Type B pancreatic cell (in vitro differentiated cells): ENCODE measurements at regions not wholly inside any gene's neighbourhood (a gene's known extent, or its start where the extent isn't known, plus 50 kb on each side); places are given as distances from the start of the nearest gene placed in this dataset.

Source experiments
- DNase-seq: peaks from one replicate; pipeline ENCODE4 v3.0.0; 2021; ENCODE audit warnings: mixed read lengths; ENCODE audit not compliant: unreplicated experiment; ENCODE audit errors: extremely low spot score
- H3K27ac Mint-ChIP-seq: 2 replicates; pipeline ENCODE4 v1.8.0; 2021; ENCODE audit warnings: mild to moderate bottlenecking, mixed read lengths
- H3K27me3 Mint-ChIP-seq: 2 replicates; pipeline ENCODE4 v1.8.0; 2021; ENCODE audit warnings: mixed read lengths
- H3K36me3 Mint-ChIP-seq: 2 replicates; pipeline ENCODE4 v1.8.0; 2021; ENCODE audit warnings: mixed read lengths
- H3K4me1 Mint-ChIP-seq: one replicate; pipeline ENCODE4 v1.8.0; 2021; ENCODE audit warnings: mixed read lengths; ENCODE audit not compliant: unreplicated experiment
- H3K4me3 Mint-ChIP-seq: 2 replicates; pipeline ENCODE4 v1.8.0; 2021; ENCODE audit warnings: mild to moderate bottlenecking, mixed read lengths
- H3K9me3 Mint-ChIP-seq: 2 replicates; pipeline ENCODE4 v1.8.0; 2021; ENCODE audit warnings: mixed read lengths
- CTCF ChIP-seq: fragments of 200-600 bp; sonication (generic); conservative IDR thresholded peaks from 2 replicates; pipeline ENCODE4 v1.5.0; 2021; ENCODE audit warnings: antibody characterized with exemption, mild to moderate bottlenecking

DNA sequence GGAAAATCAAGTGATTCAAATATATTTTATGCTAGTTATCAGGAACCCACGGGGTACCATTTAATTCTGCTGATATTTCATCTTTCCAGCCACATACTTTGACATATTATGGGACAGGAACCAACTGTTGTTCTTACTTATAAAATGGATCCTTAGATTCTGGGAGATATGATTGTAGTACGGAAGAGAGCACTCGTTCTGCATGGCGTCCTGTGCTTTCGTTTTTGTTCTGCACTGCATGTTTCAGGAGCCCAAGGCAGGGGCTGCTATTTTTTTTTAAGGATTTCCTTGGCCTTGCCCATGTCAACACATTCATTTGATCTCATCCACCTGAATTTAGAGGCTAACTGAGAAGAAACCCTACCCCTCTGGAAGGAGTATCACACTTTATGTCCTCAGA lies 245.5 kb upstream of the TLL1 start:
- DNase-seq = no peak
- no peak for TF ChIP-seq CTCF
- no peaks in the 10 kb centered on the region for H3K9me3 Mint-ChIP-seq
- H3K27ac Mint-ChIP-seq = no peak overlapping the region
- H3K4me3 Mint-ChIP-seq = no peak overlapping the region
- H3K36me3 Mint-ChIP-seq = no peaks in the 10 kb centered on the region
- peaks cover 3% of the 10 kb centered on the region for H3K27me3 Mint-ChIP-seq
- no peaks in the 10 kb centered on the region for H3K4me1 Mint-ChIP-seq

- Mint-ChIP-seq H3K36me3 (no peaks in the 10 kb centered on the region), H3K9me3 (no peaks in the 10 kb centered on the region), H3K4me3 (no peak overlapping the region), H3K4me1 (no peaks in the 10 kb centered on the region), H3K27me3 (peaks cover 3% of the 10 kb centered on the region), H3K27ac (no peak overlapping the region)
- TF ChIP-seq CTCF = no peak
- DNase-seq = no peak
These were observed 244.5 kb upstream of the TLL1 start for GRCh38 chr4:165628572-165628971.

- no peaks in the 10 kb centered on the region for H3K9me3 Mint-ChIP-seq
- DNase-seq = no peak
- H3K4me3 Mint-ChIP-seq = no peak overlapping the region
- peaks cover 3% of the 10 kb centered on the region for H3K27me3 Mint-ChIP-seq
- H3K27ac Mint-ChIP-seq = no peak overlapping the region
- H3K4me1 Mint-ChIP-seq = no peaks in the 10 kb centered on the region
- H3K36me3 Mint-ChIP-seq = no peaks in the 10 kb centered on the region
- no peak for TF ChIP-seq CTCF
These were observed 242.4 kb upstream of the TLL1 start for GRCh38 chr4:165630671-165631070.

GRCh38 chr4:165631208-165631894 lies 241.7 kb upstream of the TLL1 start:
- H3K9me3 Mint-ChIP-seq = no peaks in the 10 kb centered on the region
- H3K36me3 Mint-ChIP-seq = no peaks in the 10 kb centered on the region
- no peak for TF ChIP-seq CTCF
- H3K4me1 Mint-ChIP-seq = no peaks in the 10 kb centered on the region
- no peak for DNase-seq
- H3K4me3 Mint-ChIP-seq = no peak overlapping the region
- H3K27me3 Mint-ChIP-seq = peaks cover 2% of the 10 kb centered on the region
- no peak overlapping the region for H3K27ac Mint-ChIP-seq

DNA sequence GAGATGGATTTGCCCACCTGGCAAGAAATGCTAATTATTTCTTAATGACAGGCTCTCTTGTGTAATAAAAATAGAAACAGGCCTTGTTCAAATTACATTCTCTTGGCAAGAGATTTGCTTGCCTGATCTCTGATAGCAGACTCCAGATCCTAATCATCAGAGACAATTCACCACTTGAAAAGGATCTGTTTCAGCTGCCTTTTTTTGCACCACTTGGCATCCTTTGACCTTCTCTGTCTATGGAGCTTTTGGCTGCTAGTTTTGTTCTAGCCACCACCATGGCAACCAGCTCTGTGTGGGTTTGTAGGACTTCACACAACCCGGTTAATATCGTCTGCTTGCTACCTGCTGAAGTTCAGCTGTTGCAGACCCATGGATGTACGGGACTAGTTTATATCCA lies 241.1 kb upstream of the TLL1 start:
- H3K4me1 Mint-ChIP-seq = no peaks in the 10 kb centered on the region
- DNase-seq = no peak
- H3K9me3 Mint-ChIP-seq = no peaks in the 10 kb centered on the region
- H3K27me3 Mint-ChIP-seq = no peaks in the 10 kb centered on the region
- H3K36me3 Mint-ChIP-seq = no peaks in the 10 kb centered on the region
- TF ChIP-seq CTCF = no peak
- H3K27ac Mint-ChIP-seq = no peak overlapping the region
- no peak overlapping the region for H3K4me3 Mint-ChIP-seq

DNA sequence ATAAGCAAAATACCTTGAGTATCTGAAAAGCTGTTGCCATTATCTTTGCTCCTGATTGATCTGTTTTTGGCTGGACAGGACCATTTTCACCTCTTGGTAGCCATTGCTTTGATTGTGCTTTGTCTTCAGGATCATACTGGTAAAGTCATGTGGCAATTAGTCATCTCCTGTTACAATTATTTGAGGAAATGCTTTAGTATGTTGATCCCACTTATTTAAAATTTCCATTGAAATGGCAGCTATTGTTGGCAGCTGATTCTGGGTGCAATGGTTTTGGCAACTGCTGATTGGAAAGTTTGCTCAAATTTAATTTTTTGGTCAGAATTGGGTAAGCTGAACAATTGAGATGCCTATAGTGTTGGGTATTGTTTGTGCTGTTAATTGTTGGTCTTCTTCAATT lies 238.3 kb upstream of the TLL1 start:
- no peak for DNase-seq
- H3K36me3 Mint-ChIP-seq = no peaks in the 10 kb centered on the region
- TF ChIP-seq CTCF = no peak
- no peaks in the 10 kb centered on the region for H3K27me3 Mint-ChIP-seq
- no peak overlapping the region for H3K4me3 Mint-ChIP-seq
- H3K27ac Mint-ChIP-seq = no peak overlapping the region
- no peaks in the 10 kb centered on the region for H3K4me1 Mint-ChIP-seq
- H3K9me3 Mint-ChIP-seq = no peaks in the 10 kb centered on the region
